GM21447 (cell line): ENCODE measurements at regions not wholly inside any gene's neighbourhood (a gene's known extent, or its start where the extent isn't known, plus 50 kb on each side); places are given as distances from the start of the nearest gene placed in this dataset.
"Not testable (repeated sequence)": the region's sequence is repeated elsewhere in the genome, so short reads cannot be mapped to it uniquely, and the experiment has no call there.

ENCODE experiments used
- ATAC-seq: cut with Tn5 transposase; IDR thresholded peaks from one replicate; pipeline ENCODE4 v1.9.1; 2021; ENCODE audit not compliant: unreplicated experiment

DNA sequence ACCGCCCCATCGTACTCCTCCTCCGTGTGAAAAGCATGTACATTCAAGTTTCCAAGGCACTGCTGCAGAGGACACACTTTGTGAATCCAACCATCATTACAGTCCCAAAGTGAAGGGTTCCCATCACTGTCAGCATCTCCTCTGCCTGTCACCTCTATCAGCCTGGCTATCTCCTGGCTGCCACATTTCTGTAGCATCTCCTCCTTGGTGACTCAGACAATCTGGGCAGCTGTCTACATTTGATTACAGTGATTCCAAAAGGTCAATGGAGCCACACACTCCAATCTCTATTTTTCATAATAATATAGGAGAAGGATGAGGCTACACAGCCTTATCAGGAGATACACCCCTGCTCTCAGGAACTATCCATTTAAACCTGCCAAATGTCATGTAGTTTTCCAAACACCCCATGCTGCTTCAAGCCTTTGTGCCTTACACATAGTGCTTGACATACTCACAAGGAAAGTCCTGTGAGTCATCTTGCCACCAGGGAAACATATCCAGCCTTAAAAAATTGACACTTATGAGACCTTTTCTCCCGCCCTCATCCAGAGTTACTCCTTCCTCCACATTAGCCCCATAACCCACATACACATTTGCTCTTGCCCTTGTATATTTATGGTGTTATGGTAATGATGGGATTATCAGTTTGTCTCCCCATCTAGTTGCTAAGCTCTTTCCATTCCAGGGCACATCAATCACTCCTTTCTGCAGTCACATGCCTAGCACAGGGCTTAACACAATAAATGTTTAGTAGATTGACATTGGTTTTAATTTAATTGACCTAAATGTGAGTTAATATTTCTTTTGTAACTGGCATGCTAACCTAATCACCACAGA, 250.1 kb upstream of the CDH5 start:
- no peak for ATAC-seq

DNA sequence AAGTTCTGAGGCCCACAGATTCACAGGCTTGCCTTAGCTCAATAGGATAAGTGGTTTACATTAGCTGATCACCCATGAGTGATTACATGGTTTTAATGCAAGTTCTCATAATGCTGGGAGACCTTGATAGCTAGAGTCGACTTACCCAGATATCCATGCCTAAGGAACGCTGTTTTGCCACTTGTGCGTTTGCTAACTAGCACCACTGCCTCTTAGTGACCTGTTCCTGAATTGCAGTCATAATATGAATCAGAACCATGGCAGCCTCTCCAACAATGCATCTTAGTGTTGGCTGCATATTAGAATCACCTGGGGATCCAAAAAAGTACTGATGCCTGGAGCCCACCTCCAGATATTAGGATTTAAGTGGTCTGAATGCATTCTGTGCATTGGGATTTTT, 251.1 kb upstream of the CDH5 start:
- ATAC-seq, result no peak

GRCh38 chr16:66113223-66113622, 253.3 kb upstream of the CDH5 start:
- no peak for ATAC-seq

- ATAC-seq, result no peak
Observed at GRCh38 chr16:66109677-66110076, 256.8 kb upstream of the CDH5 start.

DNA sequence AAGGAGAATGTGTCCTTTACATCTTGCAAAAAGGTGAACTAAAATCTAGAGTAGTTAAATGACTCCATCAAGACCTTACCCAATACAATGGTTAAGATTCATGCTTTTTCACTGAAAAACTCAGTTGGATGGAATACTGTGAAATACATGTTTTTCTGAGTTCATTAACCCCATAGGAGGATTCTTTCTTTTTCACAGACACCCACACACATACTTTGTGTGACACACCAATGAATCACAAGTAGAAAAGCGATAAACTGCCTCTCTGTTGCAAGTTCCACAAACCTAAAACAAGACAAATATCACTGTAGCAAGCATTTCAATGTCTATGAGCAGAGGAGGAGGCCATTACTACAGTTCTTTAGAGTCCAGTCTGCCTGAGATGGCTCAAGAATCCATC, 258.8 kb upstream of the CDH5 start:
- no peak for ATAC-seq

DNA sequence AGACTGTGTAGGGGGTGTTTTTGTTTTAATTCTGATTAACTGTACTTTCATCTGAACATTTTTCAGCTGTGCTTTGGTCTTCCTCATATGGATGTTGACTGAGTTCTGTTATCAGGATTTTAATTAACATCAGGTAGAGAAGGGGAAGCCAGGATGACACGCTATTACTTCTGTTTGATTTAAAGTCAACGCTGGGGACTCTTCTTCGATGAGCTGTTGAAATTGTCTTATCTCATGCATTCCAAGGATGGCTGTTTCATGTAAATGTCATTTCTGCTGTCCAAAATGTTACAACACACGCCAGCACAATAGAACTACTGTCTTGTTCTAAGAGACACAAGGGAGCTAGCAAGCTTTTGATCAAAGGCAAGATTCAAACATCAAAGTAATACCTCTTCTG, 263.3 kb upstream of the CDH5 start:
- no peak for ATAC-seq

GRCh38 chr16:66099306-66099705, 267.2 kb upstream of the CDH5 start:
- ATAC-seq, result no peak

GRCh38 chr16:66097751-66098150, 268.7 kb upstream of the CDH5 start:
- ATAC-seq, result no peak

DNA sequence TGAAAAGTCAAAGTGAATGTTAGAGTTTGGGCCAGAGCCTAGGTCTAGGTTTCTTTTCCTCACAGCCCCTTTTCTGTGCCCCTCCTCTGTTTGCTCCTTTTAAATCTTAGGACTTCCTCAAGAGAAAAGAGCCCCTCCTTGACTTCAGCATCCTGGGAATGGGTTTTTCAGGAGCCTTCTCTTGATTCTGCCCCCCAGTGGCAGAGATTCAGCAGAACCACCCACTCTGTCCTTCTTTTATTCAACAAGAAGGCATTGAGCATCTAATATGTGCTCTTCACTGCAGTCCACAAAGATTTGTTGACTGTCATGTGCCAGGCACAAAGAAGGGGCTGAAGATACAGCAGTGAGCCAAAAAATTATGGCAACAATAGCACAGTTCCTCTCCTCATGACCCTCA, 270.8 kb upstream of the CDH5 start:
- ATAC-seq, result no peak

DNA sequence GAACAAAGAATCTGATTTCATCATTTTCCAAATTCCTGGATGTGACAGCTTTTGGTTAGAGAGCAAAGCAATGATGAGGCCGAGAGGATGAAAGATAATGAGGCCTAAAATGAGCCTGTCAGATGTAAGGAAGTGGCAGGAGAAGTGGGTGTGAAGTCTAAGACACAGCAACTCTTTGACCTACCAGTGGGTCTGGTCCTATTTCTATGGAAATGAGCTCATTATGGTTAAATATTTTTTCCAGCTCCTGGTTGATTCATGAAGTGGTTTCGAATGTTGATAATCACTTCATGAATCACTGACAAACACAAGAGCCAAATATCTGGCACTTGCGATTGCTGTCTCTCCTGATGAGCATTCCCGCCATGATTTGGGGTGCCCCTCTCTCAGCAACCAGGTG, 273.3 kb upstream of the CDH5 start:
- ATAC-seq, result no peak

DNA sequence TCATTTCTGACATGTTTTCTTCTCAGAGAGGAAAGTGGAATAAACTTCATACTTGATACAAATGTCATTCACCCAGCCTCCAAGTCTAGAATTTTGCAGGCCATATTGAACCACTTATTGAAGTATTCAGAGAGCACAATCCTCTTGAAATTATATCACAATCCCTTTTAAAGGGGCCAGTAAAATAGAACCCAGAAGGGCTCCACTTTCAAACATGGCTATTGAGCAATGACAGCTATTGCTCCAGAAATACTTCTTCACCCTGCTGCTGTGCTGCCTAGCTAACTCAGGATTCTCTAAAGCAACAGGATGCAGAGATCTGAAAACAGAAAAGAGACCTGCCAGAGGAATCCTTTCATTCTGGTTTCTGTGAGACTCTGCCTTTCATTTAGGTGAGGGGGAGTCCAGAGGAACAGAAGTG, 275.0 kb upstream of the CDH5 start:
- no peak for ATAC-seq

GRCh38 chr16:66088681-66089080, 277.8 kb upstream of the CDH5 start:
- ATAC-seq, result no peak

- ATAC-seq, result no peak
Observed at GRCh38 chr16:66087308-66087707, 279.2 kb upstream of the CDH5 start.

DNA sequence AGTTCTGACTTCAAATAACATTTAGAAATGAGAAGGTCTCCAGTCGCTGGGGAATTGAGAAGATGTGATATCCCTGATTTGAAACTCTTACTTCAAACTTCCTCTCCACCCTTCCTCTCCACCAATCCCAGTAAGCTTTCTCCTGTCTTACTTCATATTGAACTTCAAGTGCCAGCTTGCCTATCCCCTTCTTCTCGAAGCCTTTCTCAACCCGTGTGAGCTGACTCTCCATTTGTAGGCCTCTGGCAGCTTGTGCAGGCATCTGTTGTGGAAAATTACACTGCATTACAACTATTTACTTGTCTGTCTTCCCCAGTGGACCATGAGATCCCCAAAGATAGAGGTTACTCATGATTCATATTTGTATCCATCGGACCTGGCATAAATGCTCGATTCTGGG, 280.8 kb upstream of the CDH5 start:
- no peak for ATAC-seq

- ATAC-seq, result not testable (repeated sequence)
Observed at GRCh38 chr16:66084731-66085130, 281.8 kb upstream of the CDH5 start.

DNA sequence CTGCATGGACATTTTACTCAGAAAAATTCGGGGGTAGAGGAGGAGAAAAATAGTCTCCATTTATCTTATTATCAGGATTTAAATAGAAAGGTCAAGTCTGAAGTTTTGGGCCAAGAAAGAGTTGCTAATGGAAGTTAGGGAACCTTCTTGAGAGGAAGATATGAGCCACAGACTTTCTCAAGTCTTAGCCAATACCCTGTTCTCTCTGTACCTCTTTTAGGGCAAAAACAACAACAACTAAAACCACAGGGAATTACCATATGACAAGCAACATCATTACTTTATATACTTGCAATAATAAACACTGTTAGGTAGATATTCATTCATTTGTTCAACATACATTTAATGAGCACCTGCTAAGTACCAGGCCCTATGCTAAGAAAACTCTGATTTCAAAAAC, 282.2 kb upstream of the CDH5 start:
- ATAC-seq, result no peak

DNA sequence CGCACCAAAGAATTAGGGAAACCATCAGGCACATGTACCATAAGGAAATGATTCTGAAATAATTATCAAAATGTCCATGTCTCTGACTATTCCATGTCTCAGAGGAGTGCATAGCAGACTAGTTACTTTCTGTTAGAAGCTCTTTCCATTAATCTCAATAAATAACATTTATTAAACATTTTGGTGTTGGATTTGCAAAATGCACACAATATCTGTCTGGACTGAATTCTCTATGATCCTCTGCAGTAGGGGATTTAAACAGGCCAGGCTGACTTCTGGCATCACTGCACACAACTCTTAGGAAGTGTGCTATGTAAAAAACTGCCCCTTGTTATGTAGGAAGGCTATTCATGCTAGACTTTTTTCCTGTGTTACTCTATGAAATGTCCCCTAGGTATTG, 283.3 kb upstream of the CDH5 start:
- ATAC-seq, result no peak

DNA sequence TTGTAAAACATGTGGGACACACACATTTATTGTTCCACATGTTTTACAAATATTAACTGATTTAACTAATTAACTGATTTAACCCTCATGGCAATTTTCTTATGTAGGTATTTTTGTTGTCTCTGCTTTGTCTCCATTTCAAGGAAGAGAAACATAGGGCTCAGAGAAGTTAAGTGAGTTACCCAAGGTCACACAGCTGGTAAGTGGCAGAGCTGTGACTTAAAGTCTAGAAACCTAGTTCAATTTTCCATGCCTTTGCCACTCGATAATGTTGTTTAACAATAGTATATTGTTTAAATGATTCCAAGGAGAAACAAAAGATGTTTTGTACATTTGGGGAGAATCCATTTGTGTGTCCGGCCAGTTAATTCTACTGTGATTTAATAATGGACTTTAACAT, 284.1 kb upstream of the CDH5 start:
- ATAC-seq, result no peak

DNA sequence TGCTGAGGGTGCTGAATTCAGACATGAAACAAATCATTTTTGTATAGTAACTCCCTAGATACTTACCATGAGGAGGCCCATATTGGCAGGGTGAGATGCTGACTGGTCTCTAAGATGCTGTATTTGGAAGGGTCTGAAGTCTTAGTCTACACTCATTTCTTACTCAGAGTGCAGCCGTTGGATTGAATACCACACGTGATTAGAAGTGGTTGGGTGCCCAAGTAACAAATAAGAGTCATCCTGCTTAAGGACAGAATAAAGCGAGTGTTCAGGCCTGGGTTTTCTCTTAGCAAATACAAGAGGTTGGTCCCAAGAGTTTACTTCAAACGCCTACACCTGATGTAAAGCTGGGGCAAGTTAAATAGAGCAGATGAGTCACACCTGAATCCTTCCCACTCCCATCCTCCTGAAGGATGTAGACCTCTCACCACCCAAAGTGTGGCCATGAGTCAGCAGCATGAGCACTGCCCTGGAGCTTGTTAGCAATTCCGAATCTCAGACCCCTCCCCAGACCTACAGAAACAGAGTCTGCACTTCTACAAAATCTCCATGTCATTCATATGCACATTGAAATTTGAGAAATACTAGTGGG, 284.6 kb upstream of the CDH5 start:
- ATAC-seq, result no peak

DNA sequence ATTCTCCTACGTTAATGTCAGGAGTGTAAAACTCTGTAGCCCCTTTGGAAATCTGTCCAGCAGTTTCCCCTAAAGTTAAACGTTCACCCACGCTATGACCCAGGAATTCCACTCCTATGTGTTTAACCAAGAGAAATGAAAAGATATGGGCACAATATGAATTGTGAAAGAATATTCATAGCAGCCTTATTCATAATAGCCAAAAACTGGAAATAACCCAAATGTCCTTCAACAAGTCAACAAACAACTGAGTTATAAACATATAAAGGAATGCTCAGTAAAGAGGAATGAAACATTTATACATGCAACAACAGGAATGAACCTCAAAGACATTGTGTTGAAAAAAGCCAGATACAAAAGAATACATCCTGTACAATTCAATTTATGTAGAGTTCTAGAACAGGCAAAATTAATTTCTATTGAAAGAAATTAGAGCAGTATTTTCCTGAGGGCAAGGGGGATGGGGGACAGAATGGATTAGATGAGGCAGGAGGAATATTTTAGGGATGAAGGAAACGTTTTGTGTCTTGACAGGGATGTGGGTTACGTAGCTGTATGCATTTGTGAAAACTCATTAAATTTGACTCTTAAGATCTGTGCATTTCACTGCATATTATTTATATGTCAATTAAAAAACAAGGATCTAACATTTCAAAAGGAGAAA, 286.7 kb upstream of the CDH5 start:
- no peak for ATAC-seq

GRCh38 chr16:66070140-66070917, 296.2 kb upstream of the CDH5 start:
- ATAC-seq, result no peak

- ATAC-seq, result no peak
Observed at GRCh38 chr16:66069587-66069986, 296.9 kb upstream of the CDH5 start.
